Naive thymus-derived CD4-positive, alpha-beta T cell (primary cell): ENCODE measurements at regions not wholly inside any gene's neighbourhood (a gene's known extent, or its start where the extent isn't known, plus 50 kb on each side); places are given as distances from the start of the nearest gene placed in this dataset.
"Not testable (repeated sequence)": the region's sequence is repeated elsewhere in the genome, so short reads cannot be mapped to it uniquely, and the experiment has no call there.

ENCODE experiments used
- ATAC-seq: fragments of 150-1000 bp; cut with Tn5 transposase; 2 replicates; pipeline ENCODE4 v1.10.0; 2021; ENCODE audit warnings: mild to moderate bottlenecking, moderate library complexity
- CTCF ChIA-PET: fragments of 350-600 bp; sonication (Branson Sonifier 250); formaldehyde crosslinking; loops from one replicate; lab custom pipeline; 2021; ENCODE audit warnings: antibody characterized with exemption; lab: Charles Lee
- POLR2A ChIA-PET: fragments of 350-600 bp; sonication (Branson Sonifier 250); formaldehyde crosslinking; loops from one replicate; lab custom pipeline; 2021; ENCODE audit warnings: antibody characterized with exemption, inconsistent platforms; lab: Charles Lee
- DNase-seq, 9 donors: peaks; one replicate each; pipeline versions ENCODE4 v3.0.0 to v3.0.0-alpha.2; 2020 to 2022; ENCODE audit warnings: mixed read lengths in 1 of 9
- H3K27ac ChIP-seq: one replicate; pipeline ENCODE4 v1.7.0; 2013; ENCODE audit warnings: mild to moderate bottlenecking, low read depth, low read length, moderate library complexity
- H3K27me3 ChIP-seq, 2 donors: one replicate each; pipeline ENCODE4 v1.7.0; 2013; ENCODE audit warnings: low read length in 2 of 2, mild to moderate bottlenecking in 2 of 2, moderate library complexity in 2 of 2; ENCODE audit not compliant: control insufficient read depth in 2 of 2, insufficient read depth in 2 of 2
- H3K36me3 ChIP-seq, 3 experiments: 1 replicate in 2 of 3; 2 replicates in 1 of 3; pipeline ENCODE4 v1.7.0; 2013; ENCODE audit warnings: low read length in 3 of 3, mild to moderate bottlenecking in 3 of 3, moderate library complexity in 1 of 3; ENCODE audit not compliant: insufficient read depth in 3 of 3, control insufficient read depth in 2 of 3
- H3K4me1 ChIP-seq, 2 donors: one replicate each; pipeline ENCODE4 v1.7.0; 2013; ENCODE audit warnings: low read length in 2 of 2, mild to moderate bottlenecking in 2 of 2, moderate library complexity in 1 of 2; ENCODE audit not compliant: control insufficient read depth in 2 of 2, insufficient read depth in 2 of 2
- H3K4me3 ChIP-seq: 2 replicates; pipeline ENCODE4 v1.7.0; 2013; ENCODE audit warnings: mild to moderate bottlenecking, low read length
- H3K9me3 ChIP-seq, 3 experiments: 1 replicate in 2 of 3; 2 replicates in 1 of 3; pipeline ENCODE4 v1.7.0; 2013; ENCODE audit warnings: low read length in 3 of 3; ENCODE audit not compliant: control insufficient read depth in 2 of 3
- H3K27ac Mint-ChIP-seq, 9 donors: one replicate each; pipeline ENCODE4 v1.8.0; 2020 to 2022; ENCODE audit warnings: mixed read lengths in 9 of 9, mild to moderate bottlenecking in 8 of 9, moderate library complexity in 5 of 9, inconsistent platforms in 2 of 9
- H3K27me3 Mint-ChIP-seq, 5 donors: one replicate each; pipeline ENCODE4 v1.8.0; 2021 to 2022; ENCODE audit warnings: mixed read lengths in 5 of 5, mild to moderate bottlenecking in 1 of 5
- H3K36me3 Mint-ChIP-seq, 5 donors: one replicate each; pipeline ENCODE4 v1.8.0; 2020 to 2022; ENCODE audit warnings: mixed read lengths in 5 of 5, mild to moderate bottlenecking in 3 of 5, inconsistent platforms in 1 of 5
- H3K4me1 Mint-ChIP-seq, 7 donors: one replicate each; pipeline ENCODE4 v1.8.0; 2020 to 2022; ENCODE audit warnings: mixed read lengths in 7 of 7, mild to moderate bottlenecking in 3 of 7, inconsistent platforms in 1 of 7
- H3K4me3 Mint-ChIP-seq, 10 donors: one replicate each; pipeline ENCODE4 v1.8.0; 2020 to 2022; ENCODE audit warnings: mild to moderate bottlenecking in 10 of 10, mixed read lengths in 10 of 10, moderate library complexity in 6 of 10, inconsistent platforms in 2 of 10
- H3K9me3 Mint-ChIP-seq, 11 donors: one replicate each; pipeline ENCODE4 v1.8.0; 2020 to 2022; ENCODE audit warnings: mixed read lengths in 11 of 11, mild to moderate bottlenecking in 4 of 11, inconsistent platforms in 1 of 11, moderate library complexity in 1 of 11
- intact Hi-C, 2 donors: fragments of 100-400 bp; cut with micrococcal nuclease; formaldehyde crosslinking; loops; one replicate each; pipeline ENCODE4 v1.15.1; 2023

DNA sequence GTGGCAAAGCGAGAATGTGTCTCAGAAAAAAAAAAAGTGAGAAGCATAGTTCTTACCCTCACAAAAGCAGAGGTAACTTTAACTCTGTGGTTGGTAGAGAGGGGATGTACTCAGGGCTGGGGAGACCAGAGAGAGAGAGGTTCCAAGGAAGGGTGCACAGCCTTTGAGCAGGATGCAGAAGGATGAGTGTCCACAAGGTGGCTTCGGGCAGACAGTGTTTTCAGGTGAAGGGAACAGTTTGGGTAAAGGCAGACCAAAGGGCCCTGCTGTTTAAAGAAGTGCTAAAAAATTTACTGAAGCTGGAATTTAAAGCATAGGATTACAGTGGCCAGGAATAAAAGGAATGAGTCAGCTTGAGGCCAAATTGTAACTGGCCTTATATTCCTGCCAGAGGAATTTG lies 2240.6 kb downstream of the EPHA3 start:
- ATAC-seq, H3K36me3 ChIP-seq, H3K4me1 ChIP-seq, POLR2A ChIA-PET, CTCF ChIA-PET, H3K27me3 Mint-ChIP-seq, H3K27ac ChIP-seq, H3K27me3 ChIP-seq, DNase-seq, intact Hi-C loops, H3K4me3 ChIP-seq, H3K36me3 Mint-ChIP-seq, H3K27ac Mint-ChIP-seq, H3K4me1 Mint-ChIP-seq, H3K9me3 ChIP-seq: not testable (repeated sequence)
- peaks cover 10 to 37% (median 17%) of the 10 kb centered on the region in 11 donors for H3K9me3 Mint-ChIP-seq
- peak overlapping the region in 1 of 10 donors; percentile 25 for H3K4me3 Mint-ChIP-seq

DNA sequence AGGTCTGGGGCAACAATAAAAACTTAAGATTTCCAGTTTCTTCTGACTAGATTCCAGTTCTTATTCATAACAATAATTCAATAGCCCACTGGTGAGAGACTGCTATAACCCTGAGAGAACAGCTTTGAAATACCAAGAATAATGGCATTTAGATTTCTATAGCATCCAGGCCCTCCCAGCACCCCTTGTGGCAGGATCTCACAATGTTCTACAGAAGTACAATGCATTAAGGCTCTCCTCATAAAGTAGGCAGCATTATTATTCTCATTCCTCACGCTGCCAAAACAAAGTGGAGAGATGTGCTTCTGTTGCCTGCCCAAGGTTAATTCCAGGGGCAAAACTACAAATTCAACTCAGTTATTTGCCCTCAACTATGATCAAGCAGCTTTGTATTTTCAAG lies 2241.7 kb downstream of the EPHA3 start:
- H3K4me1 ChIP-seq, H3K36me3 ChIP-seq, H3K27ac Mint-ChIP-seq, ATAC-seq, H3K4me3 ChIP-seq, H3K27me3 Mint-ChIP-seq, CTCF ChIA-PET, H3K27me3 ChIP-seq, H3K36me3 Mint-ChIP-seq, DNase-seq, H3K9me3 ChIP-seq, H3K27ac ChIP-seq, POLR2A ChIA-PET, H3K4me1 Mint-ChIP-seq, intact Hi-C loops, H3K4me3 Mint-ChIP-seq: not testable (repeated sequence)
- peaks cover 8 to 27% (median 16%) of the 10 kb centered on the region in 11 donors for H3K9me3 Mint-ChIP-seq

DNA sequence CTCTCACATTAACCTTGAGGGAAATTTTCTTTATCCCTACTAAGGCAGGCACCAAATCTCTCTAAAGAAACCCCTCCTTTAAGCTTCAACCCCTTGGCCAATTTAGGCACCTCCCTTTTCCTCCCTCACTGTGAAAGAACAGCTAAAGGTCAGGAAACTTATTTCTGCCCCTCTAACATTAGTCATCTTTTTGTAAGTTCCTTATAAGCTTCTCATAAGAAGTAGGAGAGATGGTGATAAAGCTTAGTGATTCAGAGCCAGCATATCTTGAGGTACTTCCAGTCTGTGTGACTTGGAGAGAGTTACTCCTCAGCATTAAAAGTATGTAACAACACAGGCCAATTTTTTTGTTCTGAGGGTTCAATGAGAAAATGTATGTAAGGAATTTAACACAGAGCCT lies 2244.7 kb downstream of the EPHA3 start:
- H3K27me3 Mint-ChIP-seq, intact Hi-C loops, H3K4me1 Mint-ChIP-seq, H3K4me3 ChIP-seq, H3K4me3 Mint-ChIP-seq, H3K36me3 Mint-ChIP-seq, H3K27ac ChIP-seq, H3K36me3 ChIP-seq, H3K4me1 ChIP-seq, DNase-seq, H3K27me3 ChIP-seq, H3K9me3 ChIP-seq, CTCF ChIA-PET, POLR2A ChIA-PET, H3K27ac Mint-ChIP-seq, ATAC-seq: not testable (repeated sequence)
- H3K9me3 Mint-ChIP-seq, result peaks cover 4 to 25% (median 12%) of the 10 kb centered on the region in 11 donors

DNA sequence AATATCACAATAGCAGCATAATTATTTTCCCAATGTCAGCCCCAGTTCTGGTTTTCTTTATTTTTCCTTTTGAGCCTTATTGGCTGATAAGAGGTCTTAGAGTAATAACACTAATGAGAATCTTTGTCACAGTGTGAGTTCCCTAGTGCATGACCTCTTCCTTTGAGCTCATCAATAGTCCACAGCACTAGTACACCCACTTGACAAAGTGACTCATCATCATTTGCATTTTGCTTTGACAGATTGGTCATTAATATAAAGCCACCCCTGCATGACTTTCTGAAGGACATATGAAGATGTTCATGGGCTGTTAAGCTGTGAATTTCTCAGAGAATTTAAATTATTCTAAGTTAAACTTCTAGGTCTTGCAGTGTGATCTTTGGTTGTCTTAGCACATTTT lies 2251.9 kb downstream of the EPHA3 start:
- H3K36me3 ChIP-seq, CTCF ChIA-PET, H3K4me1 Mint-ChIP-seq, H3K9me3 ChIP-seq, H3K4me3 Mint-ChIP-seq, POLR2A ChIA-PET, DNase-seq, intact Hi-C loops, H3K27me3 Mint-ChIP-seq, H3K4me3 ChIP-seq, H3K27ac ChIP-seq, H3K36me3 Mint-ChIP-seq, ATAC-seq, H3K27me3 ChIP-seq, H3K4me1 ChIP-seq, H3K27ac Mint-ChIP-seq: not testable (repeated sequence)
- peaks cover 3 to 29% (median 13%) of the 10 kb centered on the region in 11 donors for H3K9me3 Mint-ChIP-seq

DNA sequence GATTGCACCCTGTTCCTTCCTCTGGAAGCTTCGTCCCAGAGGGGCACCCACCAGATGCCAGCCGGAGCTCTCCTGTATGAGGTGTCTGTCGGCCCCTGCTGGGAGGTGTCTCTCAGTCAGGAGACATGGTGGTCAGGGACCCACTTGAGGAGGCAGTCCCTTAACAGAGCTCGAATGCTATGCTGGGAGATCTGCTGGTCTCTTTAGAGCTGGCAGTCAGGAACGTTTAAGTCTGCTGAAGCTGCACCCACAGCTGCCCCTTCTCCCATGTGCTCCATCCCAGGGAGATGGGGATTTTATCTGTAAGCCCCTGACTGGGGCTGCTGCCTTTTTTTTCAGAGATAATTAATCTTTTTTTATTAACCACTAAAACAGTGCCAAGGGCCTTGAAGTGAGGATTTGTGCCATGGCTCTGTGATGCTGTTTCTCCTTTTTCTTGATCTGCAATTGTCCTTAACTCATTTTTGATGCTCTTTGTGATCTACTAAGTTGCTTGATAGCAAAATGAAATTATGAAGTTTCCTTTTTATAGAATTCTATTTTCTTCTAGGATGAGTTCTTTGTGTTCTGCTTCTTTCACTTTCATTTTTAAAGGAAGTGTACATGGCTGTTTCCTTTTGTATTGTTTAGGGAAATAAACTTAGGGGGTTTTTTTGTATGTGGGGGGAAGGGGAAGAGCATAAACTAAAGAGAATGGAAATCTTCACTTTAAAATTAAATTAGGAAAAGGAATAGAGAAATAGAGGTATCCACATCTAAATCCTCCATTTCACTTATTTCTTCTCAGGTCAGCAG lies 2275.9 kb downstream of the EPHA3 start:
- ATAC-seq, POLR2A ChIA-PET, CTCF ChIA-PET, H3K4me3 ChIP-seq, H3K27me3 Mint-ChIP-seq, H3K36me3 ChIP-seq, H3K27ac ChIP-seq, H3K27me3 ChIP-seq, H3K9me3 ChIP-seq, DNase-seq, H3K4me1 Mint-ChIP-seq, H3K4me1 ChIP-seq, intact Hi-C loops, H3K36me3 Mint-ChIP-seq: not testable (repeated sequence)
- peak overlapping the region in 1 of 9 donors; percentile 14 for H3K27ac Mint-ChIP-seq
- H3K4me3 Mint-ChIP-seq, result peak overlapping the region in 4 of 10 donors; percentile 9 to 43 (median 22)
- peaks cover 5 to 39% (median 16%) of the 10 kb centered on the region in 11 donors for H3K9me3 Mint-ChIP-seq

DNA sequence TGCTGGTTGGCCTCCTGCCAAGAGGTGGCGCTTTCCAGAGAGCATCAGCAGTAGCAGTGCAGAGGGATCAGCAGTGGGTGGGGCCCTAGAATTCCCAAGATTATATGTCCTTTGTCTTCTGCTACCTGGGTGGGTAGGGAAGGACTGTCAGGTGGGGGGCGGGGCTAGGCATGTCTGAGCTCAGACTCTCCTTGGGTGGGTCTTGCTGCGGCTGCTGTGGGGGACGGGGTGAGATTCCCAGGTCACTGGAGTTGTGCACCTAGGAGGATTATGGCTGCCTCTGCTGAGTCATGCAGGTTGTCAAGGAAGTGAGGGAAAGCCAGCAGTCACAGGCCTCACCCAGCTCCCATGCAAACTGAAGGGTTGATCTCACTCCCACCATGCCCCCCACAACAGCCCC lies 2296.5 kb downstream of the EPHA3 start:
- DNase-seq, intact Hi-C loops, H3K27ac Mint-ChIP-seq, H3K4me1 Mint-ChIP-seq, H3K4me3 Mint-ChIP-seq, POLR2A ChIA-PET, H3K27ac ChIP-seq, H3K9me3 ChIP-seq, H3K4me3 ChIP-seq, CTCF ChIA-PET, H3K4me1 ChIP-seq, H3K36me3 Mint-ChIP-seq, H3K27me3 Mint-ChIP-seq, H3K27me3 ChIP-seq, H3K36me3 ChIP-seq, ATAC-seq: not testable (repeated sequence)
- peaks cover 3 to 23% (median 7%) of the 10 kb centered on the region in 11 donors for H3K9me3 Mint-ChIP-seq

DNA sequence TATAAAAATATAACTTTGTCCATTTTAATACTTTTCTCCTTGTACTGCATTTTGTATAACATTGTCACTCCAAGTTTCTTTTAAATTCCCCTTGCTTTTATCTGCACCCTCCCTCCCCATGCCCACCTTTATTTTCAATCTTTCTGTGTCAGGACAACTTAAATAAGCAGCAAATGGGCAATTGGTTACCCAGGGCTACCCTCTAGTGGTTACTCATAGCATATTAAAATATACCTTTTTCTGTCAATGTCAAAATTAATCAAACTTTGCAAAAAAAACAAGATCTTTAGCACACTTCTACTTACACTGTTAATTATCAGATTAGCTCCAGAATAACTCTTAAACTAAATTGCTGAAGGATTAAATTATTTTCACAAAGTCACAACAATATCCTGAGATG lies 2334.6 kb downstream of the EPHA3 start:
- intact Hi-C loops, H3K4me3 ChIP-seq, H3K9me3 Mint-ChIP-seq, DNase-seq, ATAC-seq, H3K4me1 ChIP-seq, POLR2A ChIA-PET, H3K9me3 ChIP-seq, H3K27ac ChIP-seq, H3K27me3 ChIP-seq, H3K4me3 Mint-ChIP-seq, CTCF ChIA-PET, H3K27ac Mint-ChIP-seq, H3K27me3 Mint-ChIP-seq, H3K4me1 Mint-ChIP-seq, H3K36me3 Mint-ChIP-seq, H3K36me3 ChIP-seq: not testable (repeated sequence)
